HUES6 (cell line): ENCODE measurements at regions not wholly inside any gene's neighbourhood (a gene's known extent, or its start where the extent isn't known, plus 50 kb on each side); places are given as distances from the start of the nearest gene placed in this dataset.

Source experiments
- H3K27ac ChIP-seq: 2 replicates; pipeline ENCODE4 v1.7.0; 2013; ENCODE audit warnings: low read depth, mild to moderate bottlenecking, low read length, inconsistent platforms
- H3K27me3 ChIP-seq: 2 replicates; pipeline ENCODE4 v1.6.1; 2013; ENCODE audit warnings: low read length; ENCODE audit not compliant: control insufficient read depth, insufficient read depth
- H3K36me3 ChIP-seq: 2 replicates; pipeline ENCODE4 v1.6.1; 2013; ENCODE audit warnings: low read length; ENCODE audit not compliant: control insufficient read depth, insufficient read depth
- H3K4me1 ChIP-seq: 2 replicates; pipeline ENCODE4 v1.6.1; 2013; ENCODE audit warnings: low read length; ENCODE audit not compliant: control insufficient read depth, insufficient read depth
- H3K4me3 ChIP-seq: 2 replicates; pipeline ENCODE4 v1.5.1; 2013; ENCODE audit warnings: low read depth, low read length
- H3K9ac ChIP-seq: one replicate; pipeline ENCODE4 v1.6.1; 2013; ENCODE audit warnings: mild to moderate bottlenecking, low read length
- H3K9me3 ChIP-seq: 2 replicates; pipeline ENCODE4 v1.6.1; 2013; ENCODE audit warnings: low read depth, low read length; ENCODE audit not compliant: control insufficient read depth, insufficient read depth

- H3K4me1 ChIP-seq, result peaks cover 28% of the 10 kb centered on the region
- no peaks in the 10 kb centered on the region for H3K36me3 ChIP-seq
- H3K27me3 ChIP-seq, result no peaks in the 10 kb centered on the region
- H3K4me3 ChIP-seq, result no peak overlapping the region
- no peaks in the 10 kb centered on the region for H3K9me3 ChIP-seq
- no peak overlapping the region for H3K9ac ChIP-seq
- peak overlapping the region; percentile 44 for H3K27ac ChIP-seq
Measured at GRCh38 chr7:18408868-18409267, 86.7 kb upstream of the HDAC9 start.

GRCh38 chr7:18413447-18413846, 82.1 kb upstream of the HDAC9 start:
- Histone ChIP-seq H3K4me3 (no peak overlapping the region), H3K36me3 (no peaks in the 10 kb centered on the region), H3K4me1 (peaks cover 10% of the 10 kb centered on the region), H3K9me3 (no peaks in the 10 kb centered on the region), H3K27me3 (no peaks in the 10 kb centered on the region), H3K27ac (no peak overlapping the region), H3K9ac (no peak overlapping the region)

GRCh38 chr7:18414885-18415284, 80.7 kb upstream of the HDAC9 start:
- no peak overlapping the region for H3K4me3 ChIP-seq
- H3K36me3 ChIP-seq, result no peaks in the 10 kb centered on the region
- no peaks in the 10 kb centered on the region for H3K27me3 ChIP-seq
- no peaks in the 10 kb centered on the region for H3K9me3 ChIP-seq
- H3K27ac ChIP-seq, result no peak overlapping the region
- H3K4me1 ChIP-seq, result no peaks in the 10 kb centered on the region
- H3K9ac ChIP-seq, result no peak overlapping the region

GRCh38 chr7:18416988-18417387, 78.6 kb upstream of the HDAC9 start:
- H3K9me3 ChIP-seq, result no peaks in the 10 kb centered on the region
- no peaks in the 10 kb centered on the region for H3K27me3 ChIP-seq
- H3K4me3 ChIP-seq, result no peak overlapping the region
- H3K9ac ChIP-seq, result no peak overlapping the region
- peaks cover 9% of the 10 kb centered on the region for H3K4me1 ChIP-seq
- H3K36me3 ChIP-seq, result no peaks in the 10 kb centered on the region
- H3K27ac ChIP-seq, result no peak overlapping the region

GRCh38 chr7:18419456-18419855, 76.1 kb upstream of the HDAC9 start:
- no peak overlapping the region for H3K27ac ChIP-seq
- H3K36me3 ChIP-seq, result no peaks in the 10 kb centered on the region
- peaks cover 9% of the 10 kb centered on the region for H3K4me1 ChIP-seq
- H3K9ac ChIP-seq, result no peak overlapping the region
- no peak overlapping the region for H3K4me3 ChIP-seq
- H3K27me3 ChIP-seq, result no peaks in the 10 kb centered on the region
- no peaks in the 10 kb centered on the region for H3K9me3 ChIP-seq

GRCh38 chr7:18420108-18420507, 75.4 kb upstream of the HDAC9 start:
- Histone ChIP-seq H3K9ac (no peak overlapping the region), H3K36me3 (no peaks in the 10 kb centered on the region), H3K4me1 (peaks cover 9% of the 10 kb centered on the region), H3K4me3 (no peak overlapping the region), H3K9me3 (no peaks in the 10 kb centered on the region), H3K27ac (no peak overlapping the region), H3K27me3 (no peaks in the 10 kb centered on the region)

GRCh38 chr7:18420748-18421147, 74.8 kb upstream of the HDAC9 start:
- Histone ChIP-seq H3K36me3 (no peaks in the 10 kb centered on the region), H3K27ac (no peak overlapping the region)

GRCh38 chr7:18421297-18422002, 74.1 kb upstream of the HDAC9 start:
- H3K27me3 ChIP-seq, result no peaks in the 10 kb centered on the region
- H3K9ac ChIP-seq, result no peak overlapping the region
- H3K4me1 ChIP-seq, result peaks cover 9% of the 10 kb centered on the region
- no peak overlapping the region for H3K4me3 ChIP-seq
- no peak overlapping the region for H3K27ac ChIP-seq
- H3K36me3 ChIP-seq, result no peaks in the 10 kb centered on the region
- H3K9me3 ChIP-seq, result no peaks in the 10 kb centered on the region

More at GRCh38 chr7:18420748-18421147, 74.8 kb upstream of the HDAC9 start:
- Histone ChIP-seq H3K27me3 (no peaks in the 10 kb centered on the region), H3K9ac (no peak overlapping the region), H3K4me1 (peaks cover 9% of the 10 kb centered on the region), H3K4me3 (no peak overlapping the region), H3K9me3 (no peaks in the 10 kb centered on the region)

GRCh38 chr7:18425227-18425626, 70.3 kb upstream of the HDAC9 start:
- H3K27ac ChIP-seq, result no peak overlapping the region
- H3K4me3 ChIP-seq, result no peak overlapping the region
- no peaks in the 10 kb centered on the region for H3K9me3 ChIP-seq
- H3K9ac ChIP-seq, result no peak overlapping the region
- H3K36me3 ChIP-seq, result no peaks in the 10 kb centered on the region
- no peaks in the 10 kb centered on the region for H3K27me3 ChIP-seq
- H3K4me1 ChIP-seq, result peaks cover 17% of the 10 kb centered on the region

GRCh38 chr7:18425838-18426445, 69.6 kb upstream of the HDAC9 start:
- Histone ChIP-seq H3K36me3 (no peaks in the 10 kb centered on the region), H3K9ac (no peak overlapping the region), H3K27me3 (no peaks in the 10 kb centered on the region), H3K9me3 (no peaks in the 10 kb centered on the region), H3K27ac (no peak overlapping the region), H3K4me1 (peaks cover 12% of the 10 kb centered on the region), H3K4me3 (no peak overlapping the region)

- Histone ChIP-seq H3K27me3 (no peaks in the 10 kb centered on the region), H3K27ac (no peak overlapping the region), H3K4me1 (peaks cover 8% of the 10 kb centered on the region), H3K9me3 (no peaks in the 10 kb centered on the region), H3K4me3 (no peak overlapping the region), H3K36me3 (no peaks in the 10 kb centered on the region), H3K9ac (no peak overlapping the region)
Measured at GRCh38 chr7:18426564-18427226, 68.9 kb upstream of the HDAC9 start.
